B cell (primary cell): ENCODE measurements at regions not wholly inside any gene's neighbourhood (a gene's known extent, or its start where the extent isn't known, plus 50 kb on each side); places are given as distances from the start of the nearest gene placed in this dataset.

Source experiments
- ATAC-seq: fragments of 200-7000 bp; cut with Tn5 transposase; one replicate; pipeline ENCODE4 v1.10.0; 2021; ENCODE audit warnings: low read depth, mild to moderate bottlenecking, moderate number of reproducible peaks, moderate library complexity
- CTCF ChIA-PET: fragments of 350-600 bp; sonication (Branson Sonifier 250); formaldehyde crosslinking; loops from one replicate; lab custom pipeline; 2021; ENCODE audit warnings: antibody characterized with exemption, inconsistent platforms; lab: Charles Lee
- POLR2A ChIA-PET: fragments of 350-600 bp; sonication (Branson Sonifier 250); formaldehyde crosslinking; loops from one replicate; lab custom pipeline; 2021; ENCODE audit warnings: antibody characterized with exemption; lab: Charles Lee
- DNase-seq: peaks from one replicate; pipeline ENCODE4 v3.0.0; 2013
- H2AFZ ChIP-seq: 2 replicates; pipeline ENCODE4 v1.6.1; 2012; ENCODE audit warnings: mild to moderate bottlenecking, low read depth, low read length; ENCODE audit not compliant: insufficient read depth, poor library complexity, severe bottlenecking
- H3K27ac ChIP-seq, 2 donors: 1 replicate in 1 of 2; 2 replicates in 1 of 2; pipeline ENCODE4 v1.5.1; 2012 to 2013; ENCODE audit warnings: low read length in 2 of 2, mild to moderate bottlenecking in 2 of 2, moderate library complexity in 1 of 2
- H3K27me3 ChIP-seq, 4 experiments: fragments of 200-600 bp in 1 of 4; sonication (generic) in 1 of 4; replicated peaks in 1 of 4; 1 replicate in 2 of 4; 2 replicates in 2 of 4; pipeline versions ENCODE4 v1.6.1 to v1.7.0; 2013 to 2016; ENCODE audit warnings: low read length in 3 of 4, mild to moderate bottlenecking in 2 of 4, mixed read lengths in 1 of 4, moderate library complexity in 1 of 4; ENCODE audit not compliant: insufficient read depth in 4 of 4, control insufficient read depth in 3 of 4; ENCODE audit errors: control extremely low read depth in 1 of 4
- H3K36me3 ChIP-seq, 2 experiments: replicated peaks in 1 of 2; 1 replicate in 1 of 2; 2 replicates in 1 of 2; pipeline versions ENCODE4 v1.6.1 to v1.7.1; 2013; ENCODE audit warnings: low read length in 1 of 2; ENCODE audit not compliant: insufficient read depth in 2 of 2, control insufficient read depth in 1 of 2; ENCODE audit errors: control extremely low read depth in 1 of 2, extremely low read depth in 1 of 2
- H3K4me1 ChIP-seq, 2 donors: fragments of 200-600 bp in 1 of 2; sonication (generic) in 1 of 2; 1 replicate in 1 of 2; 2 replicates in 1 of 2; pipeline versions ENCODE4 v1.5.1 to v1.6.1; 2013 to 2017; ENCODE audit warnings: low read length in 2 of 2; ENCODE audit not compliant: control insufficient read depth in 2 of 2, insufficient read depth in 2 of 2
- H3K4me2 ChIP-seq: replicated peaks from 2 replicates; pipeline ENCODE3; 2012; ENCODE audit warnings: mild to moderate bottlenecking, low read depth, low read length; ENCODE audit not compliant: poor library complexity, severe bottlenecking
- H3K4me3 ChIP-seq, 5 experiments: fragments of 200-600 bp in 1 of 5; sonication (generic) in 1 of 5; 1 replicate in 3 of 5; 2 replicates in 2 of 5; pipeline versions ENCODE4 v1.5.1 to v1.7.0; 2011 to 2016; ENCODE audit warnings: low read length in 4 of 5, mild to moderate bottlenecking in 4 of 5, low read depth in 2 of 5, control low read depth in 1 of 5, moderate library complexity in 1 of 5; ENCODE audit not compliant: insufficient read depth in 1 of 5; ENCODE audit errors: control extremely low read depth in 1 of 5, extremely low read depth in 1 of 5
- H3K79me2 ChIP-seq: fragments of 200-600 bp; sonication (generic); one replicate; pipeline ENCODE4 v1.6.0; 2016; ENCODE audit warnings: low read length; ENCODE audit not compliant: control insufficient read depth, insufficient read depth
- H3K9ac ChIP-seq: fragments of 200-600 bp; sonication (generic); 2 replicates; pipeline ENCODE4 v1.6.1; 2017; ENCODE audit warnings: mild to moderate bottlenecking, low read length, moderate library complexity
- H3K9me3 ChIP-seq, 3 donors: one replicate each; pipeline versions ENCODE4 v1.6.1 to v1.7.1; 2013; ENCODE audit warnings: low read length in 2 of 3; ENCODE audit not compliant: control insufficient read depth in 2 of 3, insufficient read depth in 1 of 3; ENCODE audit errors: control extremely low read depth in 1 of 3
- H4K20me1 ChIP-seq: 2 replicates; pipeline ENCODE4 v1.6.0; 2012; ENCODE audit warnings: mild to moderate bottlenecking, low read length; ENCODE audit not compliant: insufficient read depth, control insufficient read depth, poor library complexity, severe bottlenecking
- H3K27ac Mint-ChIP-seq: one replicate; pipeline ENCODE4 v1.8.0; 2021; ENCODE audit warnings: mixed read lengths
- H3K27me3 Mint-ChIP-seq: one replicate; pipeline ENCODE4 v1.8.0; 2021; ENCODE audit warnings: mixed read lengths
- H3K4me1 Mint-ChIP-seq: one replicate; pipeline ENCODE4 v1.8.0; 2021; ENCODE audit warnings: mixed read lengths
- H3K4me3 Mint-ChIP-seq: one replicate; pipeline ENCODE4 v1.8.0; 2021; ENCODE audit warnings: mixed read lengths
- H3K9me3 Mint-ChIP-seq: one replicate; pipeline ENCODE4 v1.8.0; 2022; ENCODE audit warnings: mixed read lengths; ENCODE audit not compliant: insufficient read depth
- EZH2 ChIP-seq: IDR thresholded peaks from 2 replicates; pipeline ENCODE4 v1.6.1; 2012; ENCODE audit warnings: borderline replicate concordance, low read depth, mild to moderate bottlenecking, moderate library complexity, low read length; ENCODE audit not compliant: insufficient read depth, poor library complexity, severe bottlenecking
- WGBS: methylation state at CpG from one replicate; pipeline ENCODE4 v1.1.5; 2013; ENCODE audit warnings: missing lambda C conversion rate; ENCODE audit not compliant: insufficient coverage; 5-methylcytosine and 5-hydroxymethylcytosine counted together
- intact Hi-C: fragments of 100-400 bp; cut with micrococcal nuclease; formaldehyde crosslinking; loops from one replicate; pipeline ENCODE4 v1.10.0; 2022
- TF ChIP-seq, protein P1 (sequence below): fragments of 200-600 bp; IDR thresholded peaks from one replicate; pipeline ENCODE4 v1.8.0; 2022; ENCODE audit warnings: antibody characterized with exemption, mild to moderate bottlenecking

DNA sequence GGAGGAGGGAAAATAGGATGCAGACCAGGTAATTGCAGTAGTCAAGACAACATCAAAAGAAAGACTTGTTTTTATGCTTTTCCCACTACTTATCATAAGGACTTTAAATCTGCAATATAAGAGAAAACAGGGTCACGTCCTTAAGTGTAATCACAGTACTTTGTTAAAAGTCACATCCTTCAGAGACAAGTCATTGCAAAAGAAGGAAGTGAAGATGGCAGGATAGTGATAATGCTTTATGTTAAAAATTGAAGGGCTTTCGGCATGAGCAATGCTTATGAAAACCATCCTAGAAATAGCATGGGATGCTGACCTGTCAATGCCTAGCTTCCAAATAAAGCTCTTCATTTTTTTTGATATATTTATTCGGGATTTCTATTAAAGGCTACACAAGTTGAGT, 110.2 kb upstream of the TENM3 start:
- Histone ChIP-seq H4K20me1 (no peaks in the 10 kb centered on the region), H3K79me2 (no peaks in the 10 kb centered on the region), H3K27me3 (no peaks in the 10 kb centered on the region), H3K4me2 (no peak overlapping the region), H3K9me3 (no peaks in the 10 kb centered on the region), H2AFZ (no peak overlapping the region), H3K36me3 (no peaks in the 10 kb centered on the region), H3K27ac (no peak overlapping the region), H3K4me3 (no peak overlapping the region), H3K4me1 (no peaks in the 10 kb centered on the region), H3K9ac (no peak overlapping the region)
- Mint-ChIP-seq H3K27me3 (peaks cover 9% of the 10 kb centered on the region), H3K4me3 (no peak overlapping the region), H3K27ac (no peak overlapping the region), H3K4me1 (no peaks in the 10 kb centered on the region), H3K9me3 (no peaks in the 10 kb centered on the region)
- ATAC-seq: no peak
- TF ChIP-seq, protein P1, sequence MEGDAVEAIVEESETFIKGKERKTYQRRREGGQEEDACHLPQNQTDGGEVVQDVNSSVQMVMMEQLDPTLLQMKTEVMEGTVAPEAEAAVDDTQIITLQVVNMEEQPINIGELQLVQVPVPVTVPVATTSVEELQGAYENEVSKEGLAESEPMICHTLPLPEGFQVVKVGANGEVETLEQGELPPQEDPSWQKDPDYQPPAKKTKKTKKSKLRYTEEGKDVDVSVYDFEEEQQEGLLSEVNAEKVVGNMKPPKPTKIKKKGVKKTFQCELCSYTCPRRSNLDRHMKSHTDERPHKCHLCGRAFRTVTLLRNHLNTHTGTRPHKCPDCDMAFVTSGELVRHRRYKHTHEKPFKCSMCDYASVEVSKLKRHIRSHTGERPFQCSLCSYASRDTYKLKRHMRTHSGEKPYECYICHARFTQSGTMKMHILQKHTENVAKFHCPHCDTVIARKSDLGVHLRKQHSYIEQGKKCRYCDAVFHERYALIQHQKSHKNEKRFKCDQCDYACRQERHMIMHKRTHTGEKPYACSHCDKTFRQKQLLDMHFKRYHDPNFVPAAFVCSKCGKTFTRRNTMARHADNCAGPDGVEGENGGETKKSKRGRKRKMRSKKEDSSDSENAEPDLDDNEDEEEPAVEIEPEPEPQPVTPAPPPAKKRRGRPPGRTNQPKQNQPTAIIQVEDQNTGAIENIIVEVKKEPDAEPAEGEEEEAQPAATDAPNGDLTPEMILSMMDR: no peak
- TF ChIP-seq EZH2: no peak
- DNase-seq: no peak
- intact Hi-C loops: no loop called here
- ChIA-PET POLR2A (no interaction called here), CTCF (no interaction called here)
- no CpG with 5 or more reads among the region's 3 CpGs for WGBS

DNA sequence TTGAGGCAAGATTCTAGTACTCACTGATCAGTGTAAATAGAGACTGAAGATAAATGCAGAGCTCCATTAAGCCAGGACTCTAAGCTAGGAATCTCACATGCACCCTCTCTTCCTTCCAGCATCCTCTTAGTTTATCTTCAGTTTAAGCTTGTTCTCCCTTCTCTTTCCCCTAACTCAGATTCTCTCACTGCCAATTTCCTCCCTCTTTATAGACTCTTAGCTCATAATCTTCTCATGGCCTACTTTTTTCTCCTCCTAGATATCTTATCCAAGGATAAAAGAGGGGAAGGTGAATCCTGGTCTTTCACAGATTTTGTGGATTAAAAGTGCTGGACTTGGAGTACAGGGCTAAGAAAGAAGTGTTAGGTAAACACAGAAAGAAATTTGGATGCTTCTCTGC, 108.9 kb upstream of the TENM3 start:
- Histone ChIP-seq H3K4me2 (no peak overlapping the region), H3K4me1 (no peaks in the 10 kb centered on the region), H2AFZ (no peak overlapping the region), H3K27ac (no peak overlapping the region), H3K27me3 (no peaks in the 10 kb centered on the region), H3K79me2 (no peaks in the 10 kb centered on the region), H3K36me3 (no peaks in the 10 kb centered on the region), H4K20me1 (no peaks in the 10 kb centered on the region), H3K4me3 (no peak overlapping the region), H3K9ac (no peak overlapping the region), H3K9me3 (no peaks in the 10 kb centered on the region)
- H3K4me3 Mint-ChIP-seq: no peak overlapping the region
- peaks cover 2% of the 10 kb centered on the region for H3K4me1 Mint-ChIP-seq
- intact Hi-C loops: no loop called here
- ChIA-PET POLR2A (no interaction called here), CTCF (no interaction called here)
- H3K9me3 Mint-ChIP-seq: no peaks in the 10 kb centered on the region
- H3K27ac Mint-ChIP-seq: no peak overlapping the region
- TF ChIP-seq EZH2: no peak
- TF ChIP-seq, protein P1: no peak
- ATAC-seq: no peak
- DNase-seq: no peak
- H3K27me3 Mint-ChIP-seq: peaks cover 17% of the 10 kb centered on the region
